Smooth muscle cell (in vitro differentiated cells): ENCODE measurements at regions not wholly inside any gene's neighbourhood (a gene's known extent, or its start where the extent isn't known, plus 50 kb on each side); places are given as distances from the start of the nearest gene placed in this dataset.

ENCODE experiments used
- DNase-seq: peaks from one replicate; lab custom pipeline; 2025; ENCODE audit not compliant: unreplicated experiment; lab: John Stamatoyannopoulos, UW
- H2AFZ ChIP-seq: fragments of 200-600 bp; sonication (generic); 2 replicates; pipeline ENCODE4 v1.6.0; 2016; ENCODE audit warnings: antibody characterized with exemption, low read depth, mild to moderate bottlenecking
- H3F3A ChIP-seq: fragments of 200-600 bp; sonication (generic); 2 replicates; pipeline ENCODE4 v1.6.0; 2017; ENCODE audit warnings: antibody characterized with exemption, low read depth
- H3K27ac ChIP-seq: fragments of 200-600 bp; sonication (generic); 2 replicates; pipeline ENCODE4 v1.5.1; 2016; ENCODE audit warnings: low read depth, mild to moderate bottlenecking
- H3K27me3 ChIP-seq: fragments of 200-600 bp; sonication (generic); 2 replicates; pipeline ENCODE4 v1.6.1; 2016; ENCODE audit warnings: low read depth, mild to moderate bottlenecking
- H3K36me3 ChIP-seq: fragments of 200-600 bp; sonication (generic); 2 replicates; pipeline ENCODE4 v1.5.1; 2016; ENCODE audit warnings: low read depth
- H3K4me1 ChIP-seq: fragments of 200-600 bp; sonication (generic); 2 replicates; pipeline ENCODE4 v1.5.1; 2016; ENCODE audit warnings: low read depth
- H3K4me2 ChIP-seq: fragments of 200-600 bp; sonication (generic); 2 replicates; pipeline ENCODE4 v1.6.0; 2016; ENCODE audit warnings: mild to moderate bottlenecking
- H3K4me3 ChIP-seq: fragments of 200-600 bp; sonication (generic); 2 replicates; pipeline ENCODE4 v1.5.1; 2016; ENCODE audit warnings: mild to moderate bottlenecking
- H3K79me2 ChIP-seq: fragments of 200-600 bp; sonication (generic); 2 replicates; pipeline ENCODE4 v1.6.0; 2016; ENCODE audit warnings: low read depth, mild to moderate bottlenecking
- H3K9ac ChIP-seq: fragments of 200-600 bp; sonication (generic); 2 replicates; pipeline ENCODE4 v1.6.0; 2016; ENCODE audit warnings: low read depth
- H3K9me3 ChIP-seq: fragments of 200-600 bp; sonication (generic); replicated peaks from 2 replicates; pipeline ENCODE4 v1.5.1; 2016; ENCODE audit warnings: low read depth
- H4K20me1 ChIP-seq: fragments of 200-600 bp; sonication (generic); 2 replicates; pipeline ENCODE4 v1.6.0; 2016; ENCODE audit warnings: low read depth
- CTCF ChIP-seq: fragments of 200-600 bp; sonication (generic); IDR thresholded peaks from 2 replicates; pipeline ENCODE4 v1.5.1; 2017; ENCODE audit warnings: borderline replicate concordance, mild to moderate bottlenecking, antibody characterized with exemption; ENCODE audit not compliant: insufficient read depth, poor library complexity, severe bottlenecking
- WGBS: methylation state at CpG from one replicate; pipeline ENCODE4 v1.1.7; 2016; ENCODE audit warnings: low lambda C conversion rate; 5-methylcytosine and 5-hydroxymethylcytosine counted together

- Histone ChIP-seq H3K9me3 (no peaks in the 10 kb centered on the region), H3K4me3 (no peak overlapping the region), H3K79me2 (no peaks in the 10 kb centered on the region), H4K20me1 (no peaks in the 10 kb centered on the region), H3K4me2 (no peak overlapping the region), H3K9ac (no peak overlapping the region), H3K4me1 (no peaks in the 10 kb centered on the region), H3F3A (no peaks in the 10 kb centered on the region), H3K27ac (no peak overlapping the region), H3K27me3 (no peaks in the 10 kb centered on the region), H2AFZ (peak overlapping the region; percentile 32), H3K36me3 (no peaks in the 10 kb centered on the region)
- no peak for TF ChIP-seq CTCF
- WGBS = 54% methylated on average over 2 of the region's 2 CpGs
- no peak for DNase-seq
Observed at GRCh38 chr4:28565396-28565795, 1704.8 kb downstream of the STIM2 start.

- Histone ChIP-seq H3K9ac (no peak overlapping the region), H3K27me3 (no peaks in the 10 kb centered on the region), H2AFZ (no peak overlapping the region), H3F3A (no peaks in the 10 kb centered on the region), H3K4me1 (no peaks in the 10 kb centered on the region), H3K4me3 (no peak overlapping the region), H3K27ac (no peak overlapping the region), H3K9me3 (no peaks in the 10 kb centered on the region), H3K79me2 (no peaks in the 10 kb centered on the region), H3K36me3 (no peaks in the 10 kb centered on the region), H4K20me1 (no peaks in the 10 kb centered on the region), H3K4me2 (no peak overlapping the region)
- TF ChIP-seq CTCF = no peak
- DNase-seq = no peak
- 91% methylated on average over 2 of the region's 2 CpGs for WGBS
Observed at GRCh38 chr4:28600958-28601357, 1740.3 kb downstream of the STIM2 start.

GRCh38 chr4:28621591-28621990 is 1761.0 kb downstream of the STIM2 start:
- no peaks in the 10 kb centered on the region for H3K4me1 ChIP-seq
- no peak for TF ChIP-seq CTCF
- H3K4me3 ChIP-seq = no peak overlapping the region
- no peaks in the 10 kb centered on the region for H3F3A ChIP-seq
- DNase-seq = no peak
- no peaks in the 10 kb centered on the region for H3K27me3 ChIP-seq
- no peak overlapping the region for H2AFZ ChIP-seq
- H3K9me3 ChIP-seq = no peaks in the 10 kb centered on the region
- no peak overlapping the region for H3K9ac ChIP-seq
- no peak overlapping the region for H3K27ac ChIP-seq
- H3K4me2 ChIP-seq = no peak overlapping the region
- H3K36me3 ChIP-seq = no peaks in the 10 kb centered on the region
- WGBS = 64% methylated on average over 3 of the region's 3 CpGs
- no peaks in the 10 kb centered on the region for H3K79me2 ChIP-seq
- no peaks in the 10 kb centered on the region for H4K20me1 ChIP-seq

GRCh38 chr4:28636971-28637370 is 1776.3 kb downstream of the STIM2 start:
- no peaks in the 10 kb centered on the region for H3K4me1 ChIP-seq
- H4K20me1 ChIP-seq = no peaks in the 10 kb centered on the region
- H3K79me2 ChIP-seq = no peaks in the 10 kb centered on the region
- no peak overlapping the region for H3K9ac ChIP-seq
- H3K4me2 ChIP-seq = no peak overlapping the region
- no peaks in the 10 kb centered on the region for H3K27me3 ChIP-seq
- H3K4me3 ChIP-seq = no peak overlapping the region
- H2AFZ ChIP-seq = no peak overlapping the region
- H3K27ac ChIP-seq = no peak overlapping the region
- H3F3A ChIP-seq = no peaks in the 10 kb centered on the region
- TF ChIP-seq CTCF = no peak
- WGBS = 75% methylated on average over 3 of the region's 3 CpGs
- no peaks in the 10 kb centered on the region for H3K36me3 ChIP-seq
- H3K9me3 ChIP-seq = no peaks in the 10 kb centered on the region
- no peak for DNase-seq
